IMR-90 (cell line): ENCODE measurements at regions not wholly inside any gene's neighbourhood (a gene's known extent, or its start where the extent isn't known, plus 50 kb on each side); places are given as distances from the start of the nearest gene placed in this dataset.

Source experiments
- BHLHE40 ChIP-seq: fragments of 150-350 bp; IDR thresholded peaks from 2 replicates; pipeline ENCODE4 v1.6.1; 2016; ENCODE audit warnings: mild to moderate bottlenecking, low read depth, low read length
- CEBPB ChIP-seq: IDR thresholded peaks from 2 replicates; pipeline ENCODE4 v1.6.1; 2012; ENCODE audit warnings: low read depth, low read length, improper control_type of control experiment
- CTCF ChIP-seq: conservative IDR thresholded peaks from 2 replicates; pipeline ENCODE4 v1.5.1; 2012; ENCODE audit warnings: mild to moderate bottlenecking, low read depth, low read length, improper control_type of control experiment
- MAFK ChIP-seq: IDR thresholded peaks from 2 replicates; pipeline ENCODE4 v1.6.1; 2012; ENCODE audit warnings: low read depth, low read length, improper control_type of control experiment
- MAZ ChIP-seq: IDR thresholded peaks from 2 replicates; pipeline ENCODE4 v1.6.1; 2012; ENCODE audit warnings: low read depth, mild to moderate bottlenecking, low read length, improper control_type of control experiment, moderate library complexity, borderline replicate concordance
- POLR2A ChIP-seq: IDR thresholded peaks from 2 replicates; pipeline ENCODE4 v1.6.1; 2012; ENCODE audit warnings: mild to moderate bottlenecking, low read depth, low read length
- RAD21 ChIP-seq: IDR thresholded peaks from 2 replicates; pipeline ENCODE4 v1.6.1; 2012; ENCODE audit warnings: low read length, improper control_type of control experiment
- RCOR1 ChIP-seq: IDR thresholded peaks from 2 replicates; pipeline ENCODE4 v1.6.1; 2012; ENCODE audit warnings: mild to moderate bottlenecking, low read length, improper control_type of control experiment; ENCODE audit not compliant: insufficient replicate concordance
- RFX5 ChIP-seq: IDR thresholded peaks from 2 replicates; pipeline ENCODE4 v1.8.0; 2012; ENCODE audit warnings: low read depth, mild to moderate bottlenecking, low read length, moderate library complexity

- TF ChIP-seq MAFK (no peak), POLR2A (no peak), CTCF (no peak), CEBPB (no peak), RFX5 (no peak), MAZ (no peak), RCOR1 (no peak), BHLHE40 (no peak), RAD21 (no peak)
These were observed 110.4 kb upstream of the RFLNA start for GRCh38 chr12:124184456-124184855.
